Cardiac muscle cell (in vitro differentiated cells and primary cell): ENCODE measurements at regions not wholly inside any gene's neighbourhood (a gene's known extent, or its start where the extent isn't known, plus 50 kb on each side); places are given as distances from the start of the nearest gene placed in this dataset.

ENCODE experiments used
- DNase-seq, 2 donors: peaks; one replicate each; pipeline versions ENCODE4 v3.0.0 to v3.0.0-alpha.2; 2010 to 2017; ENCODE audit warnings: low read depth in 1 of 2, low spot score in 1 of 2
- H3K27ac ChIP-seq: fragments of 200-600 bp; sonication (generic); 2 replicates; pipeline ENCODE4 v1.5.1; 2016
- H3K27me3 ChIP-seq: fragments of 200-600 bp; sonication (generic); 2 replicates; pipeline ENCODE4 v1.6.0; 2016; ENCODE audit warnings: control low read depth
- H3K36me3 ChIP-seq: fragments of 200-600 bp; sonication (generic); 2 replicates; pipeline ENCODE4 v1.5.1; 2016; ENCODE audit warnings: control low read depth
- H3K4me1 ChIP-seq: fragments of 200-600 bp; sonication (generic); 2 replicates; pipeline ENCODE4 v1.8.1; 2017; ENCODE audit warnings: low read depth, mild to moderate bottlenecking, mixed run types
- H3K4me3 ChIP-seq: fragments of 200-600 bp; sonication (generic); 2 replicates; pipeline ENCODE4 v1.5.1; 2016; ENCODE audit warnings: mild to moderate bottlenecking
- H3K9me3 ChIP-seq: fragments of 200-600 bp; sonication (generic); 2 replicates; pipeline ENCODE4 v1.5.1; 2017; ENCODE audit warnings: low read depth, mild to moderate bottlenecking, control low read depth
- TF ChIP-seq, protein P1 (sequence below): IDR thresholded peaks from 2 replicates; pipeline ENCODE4 v1.5.1; 2012; ENCODE audit warnings: low read depth, mild to moderate bottlenecking, low read length

DNA sequence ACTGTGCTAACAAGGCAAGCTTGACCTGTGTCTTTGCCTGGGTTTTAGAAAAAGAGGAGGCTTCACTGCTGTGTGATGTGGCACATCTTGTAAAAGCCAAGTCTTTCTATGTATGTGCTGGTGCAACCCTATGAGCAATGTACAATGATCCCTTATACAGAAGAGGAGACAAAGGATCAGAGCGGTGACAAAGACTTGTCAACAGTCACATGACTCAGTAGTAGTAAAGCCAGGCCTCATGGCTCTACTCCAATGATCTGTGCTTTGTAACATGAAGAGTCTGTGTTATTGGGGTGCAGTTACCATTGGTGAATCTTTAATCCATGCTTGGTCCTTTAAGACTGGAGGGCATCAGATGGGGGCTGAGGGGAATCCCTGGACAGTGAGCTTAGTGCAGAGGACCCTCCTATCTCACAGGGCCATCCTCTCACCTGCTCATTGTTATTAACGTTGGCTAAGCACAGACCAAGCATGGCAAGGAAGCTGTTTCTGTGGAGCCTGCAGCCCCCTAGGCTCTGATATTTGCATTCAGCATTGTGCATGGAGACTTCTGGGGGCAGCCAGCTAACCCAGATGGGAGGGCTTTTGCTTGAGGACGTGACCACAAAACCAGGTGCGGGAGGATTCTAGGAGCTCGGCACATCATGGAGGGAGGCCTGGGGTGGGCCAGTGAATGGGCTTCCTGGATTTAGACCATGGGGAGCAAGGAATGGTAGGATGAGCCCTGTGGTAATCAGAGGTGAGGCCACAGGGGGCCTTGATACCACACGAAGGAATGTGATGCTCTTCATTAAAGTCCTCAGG, 308.8 kb upstream of the ZNF32 start:
- Histone ChIP-seq H3K27me3 (no peaks in the 10 kb centered on the region), H3K27ac (no peak overlapping the region), H3K9me3 (no peaks in the 10 kb centered on the region), H3K4me1 (no peaks in the 10 kb centered on the region), H3K36me3 (no peaks in the 10 kb centered on the region), H3K4me3 (no peak overlapping the region)
- DNase-seq: no peak
- TF ChIP-seq, protein P1, sequence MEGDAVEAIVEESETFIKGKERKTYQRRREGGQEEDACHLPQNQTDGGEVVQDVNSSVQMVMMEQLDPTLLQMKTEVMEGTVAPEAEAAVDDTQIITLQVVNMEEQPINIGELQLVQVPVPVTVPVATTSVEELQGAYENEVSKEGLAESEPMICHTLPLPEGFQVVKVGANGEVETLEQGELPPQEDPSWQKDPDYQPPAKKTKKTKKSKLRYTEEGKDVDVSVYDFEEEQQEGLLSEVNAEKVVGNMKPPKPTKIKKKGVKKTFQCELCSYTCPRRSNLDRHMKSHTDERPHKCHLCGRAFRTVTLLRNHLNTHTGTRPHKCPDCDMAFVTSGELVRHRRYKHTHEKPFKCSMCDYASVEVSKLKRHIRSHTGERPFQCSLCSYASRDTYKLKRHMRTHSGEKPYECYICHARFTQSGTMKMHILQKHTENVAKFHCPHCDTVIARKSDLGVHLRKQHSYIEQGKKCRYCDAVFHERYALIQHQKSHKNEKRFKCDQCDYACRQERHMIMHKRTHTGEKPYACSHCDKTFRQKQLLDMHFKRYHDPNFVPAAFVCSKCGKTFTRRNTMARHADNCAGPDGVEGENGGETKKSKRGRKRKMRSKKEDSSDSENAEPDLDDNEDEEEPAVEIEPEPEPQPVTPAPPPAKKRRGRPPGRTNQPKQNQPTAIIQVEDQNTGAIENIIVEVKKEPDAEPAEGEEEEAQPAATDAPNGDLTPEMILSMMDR: no peak

DNA sequence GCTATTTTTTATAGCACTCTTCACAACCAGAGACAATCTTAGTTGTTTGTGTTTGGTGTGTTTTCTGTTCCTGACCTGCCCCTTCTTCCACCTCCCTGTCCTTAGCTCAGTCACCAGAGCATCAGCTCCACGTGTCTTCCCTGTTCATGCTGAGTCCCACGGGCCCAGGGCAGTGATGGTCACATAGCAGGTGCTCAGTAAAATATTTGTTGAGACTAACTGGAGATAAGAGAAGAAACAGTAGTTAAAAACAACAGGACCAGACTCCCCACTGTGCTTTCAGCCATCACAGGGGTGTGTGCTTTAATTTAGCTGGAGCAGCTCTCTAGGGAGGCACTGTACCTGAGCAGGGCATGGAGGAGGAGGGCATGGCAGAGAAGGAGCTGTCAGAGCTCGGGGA, 307.3 kb upstream of the ZNF32 start:
- Histone ChIP-seq H3K4me3 (no peak overlapping the region), H3K9me3 (no peaks in the 10 kb centered on the region), H3K4me1 (no peaks in the 10 kb centered on the region), H3K36me3 (no peaks in the 10 kb centered on the region), H3K27ac (no peak overlapping the region), H3K27me3 (no peaks in the 10 kb centered on the region)
- TF ChIP-seq, protein P1: no peak
- no peak for DNase-seq

DNA sequence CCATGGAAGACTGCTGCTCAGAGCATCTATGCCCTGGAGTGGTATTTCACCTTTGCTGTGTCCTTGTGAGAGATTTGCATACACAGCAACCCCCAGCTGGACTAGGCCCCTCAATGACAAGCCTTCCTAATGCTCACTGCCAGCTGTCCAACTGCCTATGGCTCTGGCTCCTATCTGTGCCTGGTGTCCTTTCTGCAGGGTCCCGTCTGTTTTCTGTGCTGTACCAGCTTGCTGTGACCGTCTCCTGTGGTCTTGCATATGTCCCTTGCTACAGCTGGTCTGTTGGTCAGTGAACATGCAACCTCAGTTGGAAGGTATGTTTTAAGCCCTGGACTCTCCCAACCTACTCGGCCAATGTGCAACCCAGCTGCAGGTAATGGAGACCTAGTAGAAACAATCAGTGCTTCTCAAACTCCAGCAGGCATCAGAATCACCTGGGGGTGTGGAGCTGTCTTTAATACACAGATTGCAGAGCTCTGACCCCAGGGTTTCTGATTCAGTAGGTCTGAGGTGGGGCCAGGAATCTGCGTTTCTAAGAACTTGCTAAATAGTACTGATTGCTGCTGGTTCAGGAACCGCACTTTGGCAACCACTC, 306.4 kb upstream of the ZNF32 start:
- no peak overlapping the region for H3K4me3 ChIP-seq
- TF ChIP-seq, protein P1: no peak
- H3K9me3 ChIP-seq: no peaks in the 10 kb centered on the region
- no peaks in the 10 kb centered on the region for H3K4me1 ChIP-seq
- no peaks in the 10 kb centered on the region for H3K27me3 ChIP-seq
- no peaks in the 10 kb centered on the region for H3K36me3 ChIP-seq
- DNase-seq: no peak
- H3K27ac ChIP-seq: no peak overlapping the region

DNA sequence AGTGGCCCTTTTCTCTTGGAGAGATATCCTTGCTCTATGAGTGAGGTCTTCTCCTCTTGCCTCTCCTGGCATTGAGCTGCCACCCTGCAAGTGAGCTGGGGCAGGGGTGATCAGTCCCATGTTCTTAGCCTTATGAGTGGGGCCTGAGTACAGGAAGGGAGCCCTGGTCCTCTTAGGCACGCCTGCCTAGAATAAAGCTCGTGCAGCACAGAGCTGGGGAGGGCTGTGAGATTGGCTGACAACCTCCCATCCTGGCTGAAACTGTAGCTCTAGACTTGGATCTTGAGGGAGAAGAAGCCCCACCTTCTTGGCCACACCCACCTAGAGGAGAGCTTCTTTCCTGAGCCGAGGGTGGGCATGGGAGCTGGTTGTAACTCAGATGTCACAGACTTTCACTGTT, 305.0 kb upstream of the ZNF32 start:
- TF ChIP-seq, protein P1: no peak
- Histone ChIP-seq H3K27ac (no peak overlapping the region), H3K27me3 (no peaks in the 10 kb centered on the region), H3K36me3 (no peaks in the 10 kb centered on the region), H3K9me3 (no peaks in the 10 kb centered on the region), H3K4me3 (no peak overlapping the region), H3K4me1 (no peaks in the 10 kb centered on the region)
- DNase-seq: no peak

DNA sequence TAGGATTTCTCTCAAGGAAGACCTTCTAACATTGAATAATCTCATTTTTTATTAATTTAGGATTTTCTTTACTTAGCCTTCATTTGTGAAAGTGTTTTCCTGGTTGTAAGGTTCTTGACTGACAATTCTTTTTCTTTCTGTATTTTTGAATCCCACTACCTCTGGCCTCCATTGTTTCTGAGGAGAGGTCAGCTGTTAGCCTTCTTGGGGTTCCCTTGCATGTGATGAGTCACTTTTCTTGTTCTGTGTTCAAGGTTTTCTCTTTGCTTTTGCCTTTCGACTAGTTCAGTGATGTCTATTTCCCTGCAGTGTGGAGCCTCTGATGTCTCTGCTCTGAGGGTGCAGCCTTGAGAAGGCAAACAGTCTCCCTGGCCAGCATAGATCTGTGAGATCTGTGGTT, 304.1 kb upstream of the ZNF32 start:
- DNase-seq: no peak
- H3K4me3 ChIP-seq: no peak overlapping the region
- H3K4me1 ChIP-seq: no peaks in the 10 kb centered on the region
- H3K27ac ChIP-seq: no peak overlapping the region
- no peaks in the 10 kb centered on the region for H3K9me3 ChIP-seq
- H3K36me3 ChIP-seq: no peaks in the 10 kb centered on the region
- no peaks in the 10 kb centered on the region for H3K27me3 ChIP-seq
- TF ChIP-seq, protein P1: no peak
